ENCODE measurements at regions not wholly inside any gene's neighbourhood (a gene's known extent, or its start where the extent isn't known, plus 50 kb on each side); places are given as distances from the start of the nearest gene placed in this dataset.

GRCh38 chr3:146334151-146334550 lies 83.2 kb upstream of the PLSCR4 start:
- H3F3A ChIP-seq (ENCODE audit: low read length, unreplicated experiment) = no peaks in the 10 kb centered on the region
- H3K4me1 ChIP-seq (ENCODE audit: insufficient read depth, low read length) = no peaks in the 10 kb centered on the region
- no peaks in the 10 kb centered on the region for H3K9me3 ChIP-seq (ENCODE audit: low read length)
- POLR2A ChIA-PET (ENCODE audit: unreplicated experiment) = no interaction called here
- H3K27me3 ChIP-seq (ENCODE audit: low read length) = no peaks in the 10 kb centered on the region
- peak; percentile 70 for ATAC-seq
- H3K36me3 ChIP-seq (ENCODE audit: low read depth, low read length) = no peaks in the 10 kb centered on the region
- no TSS peak for BruUV-seq (replicated peaks)
- no peaks in the 10 kb centered on the region for H3K79me2 ChIP-seq (ENCODE audit: low read length)
- H3K9ac ChIP-seq (ENCODE audit: low read length) = no peak overlapping the region
- peak; percentile 60 for DNase-seq
- no peak overlapping the region for H3K27ac ChIP-seq (ENCODE audit: low read length)
- no peaks in the 10 kb centered on the region for H3K9me2 ChIP-seq (replicated peaks; ENCODE audit: low read length)
- no peaks in the 10 kb centered on the region for H4K20me1 ChIP-seq (ENCODE audit: low read length)
- peak overlapping the region; percentile 28; the same call in 1 of the 2 replicates for H2AFZ ChIP-seq (ENCODE audit: low read length)
- H3K4me3 ChIP-seq (ENCODE audit: low read length) = no peak overlapping the region
- TF ChIP-seq, protein P1, sequence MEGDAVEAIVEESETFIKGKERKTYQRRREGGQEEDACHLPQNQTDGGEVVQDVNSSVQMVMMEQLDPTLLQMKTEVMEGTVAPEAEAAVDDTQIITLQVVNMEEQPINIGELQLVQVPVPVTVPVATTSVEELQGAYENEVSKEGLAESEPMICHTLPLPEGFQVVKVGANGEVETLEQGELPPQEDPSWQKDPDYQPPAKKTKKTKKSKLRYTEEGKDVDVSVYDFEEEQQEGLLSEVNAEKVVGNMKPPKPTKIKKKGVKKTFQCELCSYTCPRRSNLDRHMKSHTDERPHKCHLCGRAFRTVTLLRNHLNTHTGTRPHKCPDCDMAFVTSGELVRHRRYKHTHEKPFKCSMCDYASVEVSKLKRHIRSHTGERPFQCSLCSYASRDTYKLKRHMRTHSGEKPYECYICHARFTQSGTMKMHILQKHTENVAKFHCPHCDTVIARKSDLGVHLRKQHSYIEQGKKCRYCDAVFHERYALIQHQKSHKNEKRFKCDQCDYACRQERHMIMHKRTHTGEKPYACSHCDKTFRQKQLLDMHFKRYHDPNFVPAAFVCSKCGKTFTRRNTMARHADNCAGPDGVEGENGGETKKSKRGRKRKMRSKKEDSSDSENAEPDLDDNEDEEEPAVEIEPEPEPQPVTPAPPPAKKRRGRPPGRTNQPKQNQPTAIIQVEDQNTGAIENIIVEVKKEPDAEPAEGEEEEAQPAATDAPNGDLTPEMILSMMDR (conservative IDR thresholded peaks at IDR 0.05; ENCODE audit: low read depth, low read length) = peak; percentile 58
- no peak for TF ChIP-seq EZH2 (IDR thresholded peaks at IDR 0.05; ENCODE audit: low read length, unreplicated experiment)
- CTCF ChIA-PET = no interaction called here
- H3K4me2 ChIP-seq (ENCODE audit: low read length) = no peak overlapping the region
- intact Hi-C loops (cut with micrococcal nuclease) = loop anchor here (1.0 to 5.0 kb wide), 3 partner anchors 48 to 243 kb away; no protein-coding TSS in a partner anchor

DNA sequence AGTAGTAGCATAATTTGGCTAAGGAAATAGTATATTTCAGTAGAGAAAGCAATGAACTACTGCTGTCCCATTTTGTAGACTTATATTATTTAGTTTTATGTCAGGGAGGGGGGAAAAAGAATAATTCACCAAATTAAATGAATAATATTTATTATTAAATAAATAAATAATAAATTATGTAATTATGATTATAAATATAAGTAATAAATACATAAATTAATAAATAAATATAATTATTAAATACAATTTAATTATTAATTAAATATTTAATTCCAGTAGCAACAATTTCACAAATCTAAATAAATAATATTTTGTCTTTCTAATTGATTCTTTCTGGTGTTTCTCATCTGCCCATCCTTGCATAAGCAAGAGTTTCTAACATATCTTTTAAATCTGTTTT lies 81.1 kb upstream of the PLSCR4 start:
- intact Hi-C loops (cut with micrococcal nuclease) = loop anchor here (5.0 kb wide), 2 partner anchors 50 to 170 kb away; no protein-coding TSS in a partner anchor
- ATAC-seq = no peak

More for the DNA sequence above, 81.1 kb upstream of the PLSCR4 start:
- no peak overlapping the region for H3K27ac ChIP-seq (ENCODE audit: low read length)
- no peaks in the 10 kb centered on the region for H3K79me2 ChIP-seq (ENCODE audit: low read length)
- no peak overlapping the region for H3K4me2 ChIP-seq (ENCODE audit: low read length)
- no peak for DNase-seq
- ChIA-PET POLR2A (ENCODE audit: unreplicated experiment) (no interaction called here), CTCF (interaction anchor here (0.6 kb wide), 1 partner anchor 181 kb away, joined by 3 read pairs; no protein-coding TSS in a partner anchor)
- no peak for TF ChIP-seq EZH2 (IDR thresholded peaks at IDR 0.05; ENCODE audit: low read length, unreplicated experiment)
- TF ChIP-seq, protein P1 (conservative IDR thresholded peaks at IDR 0.05; ENCODE audit: low read depth, low read length) = no peak
- no peak for TF ChIP-seq EZH2phosphoT487 (IDR thresholded peaks at IDR 0.05; ENCODE audit: borderline replicate concordance, low read length)
- H3K9me2 ChIP-seq (replicated peaks; ENCODE audit: low read length) = no peaks in the 10 kb centered on the region
- H3K9ac ChIP-seq (ENCODE audit: low read length) = no peak overlapping the region
- no peaks in the 10 kb centered on the region for H3K36me3 ChIP-seq (ENCODE audit: low read depth, low read length)
- no TSS peak for BruUV-seq (replicated peaks)
- no peak overlapping the region for H3K4me3 ChIP-seq (ENCODE audit: low read length)
- no peaks in the 10 kb centered on the region for H3F3A ChIP-seq (ENCODE audit: low read length, unreplicated experiment)
- H3K4me1 ChIP-seq (ENCODE audit: insufficient read depth, low read length) = no peaks in the 10 kb centered on the region
- H4K20me1 ChIP-seq (ENCODE audit: low read length) = no peaks in the 10 kb centered on the region
- H3K27me3 ChIP-seq (ENCODE audit: low read length) = no peaks in the 10 kb centered on the region
- H3K9me3 ChIP-seq (ENCODE audit: low read length) = no peaks in the 10 kb centered on the region
- no peak overlapping the region for H2AFZ ChIP-seq (ENCODE audit: low read length)

Measured in PC-3 (cell line).